NCI-H69 (cell line): ENCODE measurements at regions not wholly inside any gene's neighbourhood (a gene's known extent, or its start where the extent isn't known, plus 50 kb on each side); places are given as distances from the start of the nearest gene placed in this dataset.
"Not testable (repeated sequence)": the region's sequence is repeated elsewhere in the genome, so short reads cannot be mapped to it uniquely, and the experiment has no call there.

Experiments
- DNase-seq: peaks from one replicate; lab custom pipeline; 2025; lab: John Stamatoyannopoulos, UW

- peak; percentile 85 for DNase-seq
Measured at GRCh38 chr5:93359296-93359959, 221.6 kb downstream of the NR2F1-AS1 start.

GRCh38 chr5:93358176-93358575 lies 222.8 kb downstream of the NR2F1-AS1 start:
- DNase-seq, result no peak

GRCh38 chr5:93357686-93358085 lies 223.3 kb downstream of the NR2F1-AS1 start:
- DNase-seq, result no peak

- DNase-seq, result no peak
Measured at GRCh38 chr5:93355691-93356090, 225.3 kb downstream of the NR2F1-AS1 start.

DNA sequence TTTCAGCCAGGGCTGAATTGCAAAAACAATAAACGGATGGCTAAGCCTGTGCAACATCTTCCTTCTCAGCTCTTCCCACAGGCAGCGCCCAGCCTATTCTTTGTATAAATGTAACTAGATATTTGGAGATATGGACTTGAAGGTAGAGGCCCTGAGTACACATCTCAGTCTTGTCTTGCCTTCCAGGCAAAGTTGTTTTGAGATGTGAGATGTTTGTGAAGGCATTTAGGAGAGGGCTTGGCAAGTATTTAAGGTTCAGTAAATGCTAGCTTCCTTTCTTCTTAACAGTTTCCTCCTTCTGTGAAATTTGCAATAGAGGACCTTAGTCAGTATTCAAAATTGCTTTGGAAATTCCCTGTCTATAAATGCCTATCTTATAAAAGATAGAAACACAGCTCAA lies 228.8 kb downstream of the NR2F1-AS1 start:
- DNase-seq, result no peak

DNA sequence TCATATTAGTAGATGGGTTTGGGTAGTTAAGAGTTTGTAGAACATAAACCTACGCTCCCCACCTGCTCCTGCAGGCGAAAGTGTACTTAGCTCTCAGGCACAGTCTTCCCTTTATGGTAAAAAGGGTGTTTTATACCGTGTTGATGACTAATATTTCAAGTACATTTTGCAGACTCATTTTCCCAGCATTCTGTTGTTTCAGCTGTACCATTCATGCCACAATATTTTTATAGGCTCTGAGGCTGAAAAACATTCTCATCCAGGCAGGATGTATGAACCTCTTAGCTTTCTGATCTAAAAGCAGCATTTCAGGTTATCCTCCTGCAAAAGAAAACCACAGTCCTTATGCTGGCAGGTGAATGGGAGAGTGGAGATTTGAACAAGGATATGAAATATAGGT lies 231.4 kb downstream of the NR2F1-AS1 start:
- DNase-seq, result peak; percentile 64

DNA sequence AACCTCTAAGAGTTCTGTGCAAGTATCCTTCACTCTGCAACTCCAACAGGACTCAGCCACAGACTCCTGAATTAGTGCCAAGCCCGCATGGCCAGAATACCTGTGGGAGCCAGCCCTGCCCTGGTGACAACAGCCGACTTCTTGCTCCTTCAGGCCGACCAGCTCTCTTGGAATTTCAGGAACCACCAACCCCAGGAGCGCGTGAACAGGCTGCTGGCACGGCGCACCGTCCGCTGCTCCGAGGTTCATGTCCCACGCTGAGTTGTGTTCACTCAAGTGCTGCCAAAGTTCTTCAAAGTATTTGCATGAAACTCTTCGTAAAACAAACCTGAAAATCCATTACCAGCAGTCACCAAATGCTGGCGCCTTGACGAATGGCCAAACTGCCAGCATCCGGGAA lies 232.8 kb downstream of the NR2F1-AS1 start:
- DNase-seq, result no peak

DNA sequence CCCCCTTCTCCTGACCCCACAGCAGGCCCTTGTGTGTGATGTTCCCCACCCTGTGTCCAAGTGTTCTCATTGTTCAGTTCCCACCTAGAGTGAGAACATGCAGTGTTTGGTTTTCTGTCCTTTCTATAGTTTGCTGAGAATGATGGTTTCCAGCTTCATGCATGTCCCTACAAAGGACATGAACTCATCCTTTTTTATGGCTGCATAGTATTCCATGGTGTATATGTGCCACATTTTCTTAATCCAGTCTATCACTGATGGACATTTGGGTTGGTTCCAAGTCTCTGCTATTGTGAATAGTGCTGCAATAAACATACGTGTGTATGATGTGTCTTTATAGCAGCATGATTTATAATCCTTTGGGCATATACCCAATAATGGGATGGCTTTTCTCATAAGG lies 234.2 kb downstream of the NR2F1-AS1 start:
- not testable (repeated sequence) for DNase-seq

GRCh38 chr5:93346301-93346700 lies 234.7 kb downstream of the NR2F1-AS1 start:
- DNase-seq, result no peak

GRCh38 chr5:93343570-93343969 lies 237.4 kb downstream of the NR2F1-AS1 start:
- no peak for DNase-seq

DNA sequence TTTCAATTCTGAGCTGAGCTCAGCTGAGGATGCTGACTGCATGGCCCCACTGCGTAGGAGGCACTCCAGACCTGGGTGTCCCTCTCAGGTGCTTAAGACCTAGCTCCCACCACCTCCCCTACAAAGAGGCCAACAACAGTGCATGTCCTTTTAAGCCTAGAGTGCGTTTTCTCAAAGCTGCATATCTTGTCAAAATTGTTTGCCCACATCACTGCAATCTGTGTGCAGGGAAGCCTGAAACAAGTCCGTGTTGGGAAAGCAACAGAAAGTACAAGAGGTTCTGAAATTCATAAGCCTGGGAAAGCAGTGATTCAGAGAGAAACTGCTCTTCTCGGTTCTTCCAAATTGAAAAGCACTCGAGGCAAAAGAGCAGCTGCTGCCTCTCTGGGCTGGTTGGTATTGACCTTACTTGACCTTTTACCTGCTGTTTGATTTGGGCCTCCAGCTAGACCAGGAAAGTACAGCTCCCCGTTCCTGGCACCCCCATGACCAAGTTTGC lies 238.4 kb downstream of the NR2F1-AS1 start:
- no peak for DNase-seq

DNA sequence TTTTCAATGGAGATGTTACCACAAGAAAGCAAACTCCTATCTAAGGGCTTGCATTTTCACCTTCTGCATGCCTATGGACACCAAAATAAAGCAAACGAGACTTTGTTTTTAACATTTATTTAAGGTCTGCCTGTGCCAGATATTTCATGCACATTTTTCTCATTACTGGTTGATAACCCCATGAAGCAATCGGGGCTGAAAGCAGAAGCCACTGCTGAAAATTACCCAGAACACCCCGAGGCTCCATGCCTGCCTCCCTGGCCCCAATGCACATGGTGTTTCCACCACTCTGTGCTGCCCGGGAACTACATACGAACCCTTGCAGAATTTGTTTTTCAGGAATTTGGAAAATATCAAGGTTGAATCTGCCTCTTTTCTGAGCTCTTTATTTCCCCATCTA lies 240.1 kb downstream of the NR2F1-AS1 start:
- no peak for DNase-seq

DNA sequence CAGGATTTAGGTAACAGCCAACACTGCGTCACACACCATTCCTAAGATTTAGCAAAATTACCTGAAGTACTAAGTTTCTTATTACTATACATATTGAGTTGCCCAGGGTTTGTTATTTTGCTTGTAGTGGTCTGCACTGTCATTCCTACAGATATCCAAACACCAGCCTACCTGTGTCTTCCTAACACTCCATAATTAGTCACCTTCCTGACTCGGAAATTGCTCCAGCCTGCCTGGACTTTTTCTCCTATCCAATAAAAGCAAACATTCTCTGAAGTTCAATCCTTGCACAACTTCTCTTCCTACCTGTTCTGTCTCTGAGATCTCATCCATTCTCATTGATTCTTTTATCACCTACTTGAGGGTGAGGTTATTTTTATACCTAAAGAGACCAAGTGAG lies 243.9 kb downstream of the NR2F1-AS1 start:
- no peak for DNase-seq

DNA sequence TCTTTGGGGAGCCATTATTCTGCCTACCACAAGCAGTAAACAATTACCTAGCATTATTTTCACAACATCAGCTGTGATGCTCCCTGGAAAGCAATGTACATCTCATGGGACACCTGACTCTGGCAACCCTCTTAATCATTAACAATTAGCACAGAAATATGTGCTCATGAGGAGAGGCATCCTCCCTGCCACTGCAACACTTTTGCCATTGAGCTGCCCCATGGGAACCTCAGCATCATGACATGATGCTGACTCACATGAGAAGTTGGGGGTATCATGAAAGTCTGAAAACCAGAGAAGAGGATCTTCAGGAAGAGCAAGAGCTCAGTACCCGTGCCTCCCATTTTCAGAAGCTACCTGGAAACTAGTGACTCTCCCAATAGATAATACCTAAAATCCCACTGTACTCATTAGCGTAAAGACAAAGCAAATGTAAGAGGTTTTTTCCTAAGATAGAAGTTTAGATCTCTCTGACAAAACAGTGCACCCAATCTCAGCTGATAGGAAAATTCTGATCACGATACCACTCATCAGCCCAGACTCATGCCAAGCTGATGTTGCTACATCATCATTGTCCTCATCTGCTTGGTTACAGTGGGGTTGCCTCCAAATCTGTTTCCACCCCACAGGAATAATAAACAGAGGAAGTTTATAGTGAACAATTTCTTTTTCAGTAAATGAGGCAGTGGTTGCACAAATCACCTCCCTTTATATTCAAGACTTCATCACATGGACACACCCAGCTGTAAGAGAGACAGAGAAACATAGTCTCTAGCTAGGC lies 244.5 kb downstream of the NR2F1-AS1 start:
- no peak for DNase-seq

DNA sequence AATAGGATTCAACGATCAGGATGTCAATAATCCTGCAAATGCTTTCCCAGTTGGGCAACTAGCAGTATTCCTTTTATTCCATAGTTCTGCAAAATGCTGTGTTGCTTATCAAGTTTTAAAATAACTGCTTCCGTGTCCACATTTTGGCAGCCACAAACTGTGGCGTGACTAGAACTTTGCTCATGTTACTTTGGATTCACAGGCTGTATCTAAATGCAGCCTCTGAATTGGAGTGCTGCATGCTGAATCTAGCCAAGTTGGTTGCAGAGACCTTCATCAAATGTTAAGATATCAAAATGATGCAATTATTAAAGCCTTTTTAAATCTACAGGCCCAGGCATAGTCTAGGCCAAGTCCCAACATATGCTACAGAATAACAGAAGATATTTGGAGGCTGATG lies 249.2 kb downstream of the NR2F1-AS1 start:
- no peak for DNase-seq

DNA sequence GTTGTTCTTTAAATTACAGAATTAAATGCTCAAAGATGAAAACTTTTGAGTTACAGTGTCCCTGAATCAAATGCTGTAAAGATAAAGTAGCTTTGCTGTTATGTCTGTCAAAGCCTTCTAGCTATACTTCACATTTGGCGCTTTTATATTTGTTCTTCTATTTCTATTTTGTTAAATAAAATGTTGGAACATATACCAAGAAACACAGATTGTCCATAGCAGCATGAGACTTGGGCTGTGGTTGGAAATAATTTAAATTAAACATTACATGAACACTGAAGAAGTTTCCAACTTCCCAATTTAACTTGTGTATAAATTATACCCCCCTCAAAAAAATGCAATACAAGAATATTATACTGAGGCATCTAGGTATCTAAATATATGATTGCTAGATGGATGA lies 249.8 kb downstream of the NR2F1-AS1 start:
- DNase-seq, result no peak

DNA sequence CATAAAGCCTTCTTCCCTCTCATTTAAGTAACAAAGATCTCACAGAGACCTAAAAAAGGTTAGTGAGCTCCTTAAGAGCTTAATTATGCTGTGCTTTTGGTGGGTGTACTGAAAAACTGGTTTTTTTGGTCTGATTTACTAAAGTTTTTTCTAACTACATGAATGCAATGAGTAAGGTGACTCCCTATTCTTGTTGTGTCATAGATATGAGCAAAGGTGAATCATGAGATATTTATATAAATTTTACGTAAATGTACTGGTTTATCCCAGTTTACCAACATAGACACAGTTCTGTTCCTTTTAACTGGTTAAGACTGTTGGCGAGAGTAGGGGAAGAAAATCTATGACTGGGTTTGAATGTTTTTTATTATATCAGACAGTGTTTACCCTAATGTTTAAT lies 250.5 kb downstream of the NR2F1-AS1 start:
- no peak for DNase-seq

- no peak for DNase-seq
Measured at GRCh38 chr5:93329756-93330155, 251.3 kb downstream of the NR2F1-AS1 start.

DNA sequence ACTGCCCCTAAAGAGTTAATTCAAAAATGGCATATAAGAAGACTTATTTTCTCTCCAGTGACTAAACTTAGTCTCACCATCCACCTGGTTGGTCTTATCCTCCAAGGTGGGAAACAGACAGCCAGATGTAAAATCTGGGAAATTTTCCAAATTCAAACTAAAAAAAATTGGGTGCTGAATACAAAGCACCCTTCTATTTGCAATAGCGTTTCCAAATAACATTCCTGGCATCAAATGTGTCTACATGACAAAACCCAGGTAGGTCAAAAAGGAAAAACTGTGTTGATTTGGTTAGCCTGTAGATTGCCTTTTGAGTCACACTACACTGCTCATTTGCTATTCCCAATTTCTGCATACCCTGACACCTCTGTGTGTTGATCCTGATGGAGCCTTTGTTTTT lies 252.2 kb downstream of the NR2F1-AS1 start:
- peak; percentile 70 for DNase-seq

DNA sequence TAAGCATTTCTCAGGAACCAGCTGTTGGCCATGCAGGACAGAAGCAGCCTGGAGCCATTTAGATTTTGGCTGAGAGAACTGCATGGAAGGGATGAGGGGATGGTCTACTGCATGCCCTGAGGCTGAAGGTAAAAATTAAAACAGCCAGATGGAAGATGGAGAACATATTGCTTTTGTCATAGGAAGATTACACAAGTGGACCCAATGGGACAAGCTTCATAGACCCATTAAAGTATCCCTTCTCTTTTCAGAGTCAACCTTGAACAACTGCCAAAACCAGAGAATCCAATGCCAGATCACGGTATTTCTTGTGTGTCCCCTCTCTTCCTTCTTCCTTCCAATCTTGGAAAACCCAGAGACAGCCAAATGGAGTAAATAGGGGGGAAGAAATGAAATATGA lies 253.4 kb downstream of the NR2F1-AS1 start:
- peak; percentile 95 for DNase-seq

- DNase-seq, result no peak
Measured at GRCh38 chr5:93325946-93326345, 255.1 kb downstream of the NR2F1-AS1 start.

DNA sequence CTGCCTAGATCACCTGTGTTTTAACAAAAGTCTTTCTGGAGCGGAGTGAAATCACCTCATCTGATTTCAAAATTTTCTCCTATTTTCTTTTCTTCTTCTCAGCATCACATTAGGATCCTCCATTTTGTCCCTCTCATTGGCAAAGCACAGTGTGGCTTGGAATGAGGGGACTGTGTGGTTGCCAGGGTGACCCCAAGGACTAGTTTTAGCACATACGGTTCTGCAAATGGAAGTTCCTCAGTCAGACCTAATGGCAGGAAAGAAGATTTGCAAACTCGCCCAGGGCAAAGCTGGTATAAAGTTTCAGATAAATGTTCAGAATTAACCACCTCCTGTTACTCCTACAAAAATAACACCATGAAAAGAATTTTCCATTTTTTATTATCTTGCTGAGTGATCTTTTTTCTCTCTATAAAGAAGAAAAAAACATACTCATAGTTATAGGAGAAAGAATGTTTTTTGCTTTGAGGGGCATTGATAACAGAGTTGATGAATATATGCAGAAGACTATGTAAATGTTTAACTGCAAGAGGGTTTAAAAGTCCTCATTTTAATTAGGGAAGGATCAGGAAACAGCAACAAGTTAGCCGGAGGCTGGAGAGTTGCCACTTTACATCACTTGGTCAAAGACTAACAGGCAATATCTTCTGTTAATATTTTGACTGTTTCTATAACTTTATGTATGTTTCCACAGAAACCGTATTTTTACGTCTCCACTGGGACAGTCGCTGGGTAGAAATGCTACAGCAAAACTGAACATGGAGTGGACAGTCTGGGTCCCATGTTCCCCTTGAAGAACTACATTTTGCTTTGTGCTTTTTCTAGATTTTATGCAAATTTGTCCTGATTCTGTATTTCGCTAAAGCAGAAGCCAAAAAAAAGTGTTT lies 257.8 kb downstream of the NR2F1-AS1 start:
- peak; percentile 57 for DNase-seq
